HG02840 (cell line): ENCODE measurements at regions not wholly inside any gene's neighbourhood (a gene's known extent, or its start where the extent isn't known, plus 50 kb on each side); places are given as distances from the start of the nearest gene placed in this dataset.
A peak's percentile ranks its signal among the peaks of the same experiment; 100 is the strongest.

Source experiments
- ATAC-seq: cut with Tn5 transposase; IDR thresholded peaks from one replicate; pipeline ENCODE4 v1.9.1; 2021; ENCODE audit warnings: mild to moderate bottlenecking, moderate library complexity, moderate number of reproducible peaks; ENCODE audit not compliant: unreplicated experiment, low FRiP score

DNA sequence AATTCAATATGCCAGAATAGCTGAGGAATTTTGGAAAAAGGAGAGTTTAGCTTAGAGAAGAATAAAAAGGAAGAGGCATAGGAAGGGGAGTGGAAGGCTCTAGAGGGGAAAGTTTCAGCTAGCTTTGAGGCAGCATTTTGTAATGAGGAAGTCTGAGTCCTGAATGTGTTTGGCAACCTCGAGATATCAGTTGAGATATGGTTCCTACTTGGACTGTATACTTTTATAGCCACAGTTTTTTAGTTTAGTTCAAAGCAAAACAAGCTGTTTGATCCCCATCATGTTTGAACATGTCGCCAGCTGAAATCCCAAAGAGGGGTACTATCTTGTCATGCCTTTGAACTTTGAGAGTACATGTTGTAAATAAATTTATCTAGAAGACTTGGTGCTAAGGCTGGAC, 559.0 kb upstream of the FTMT start:
- no peak for ATAC-seq

DNA sequence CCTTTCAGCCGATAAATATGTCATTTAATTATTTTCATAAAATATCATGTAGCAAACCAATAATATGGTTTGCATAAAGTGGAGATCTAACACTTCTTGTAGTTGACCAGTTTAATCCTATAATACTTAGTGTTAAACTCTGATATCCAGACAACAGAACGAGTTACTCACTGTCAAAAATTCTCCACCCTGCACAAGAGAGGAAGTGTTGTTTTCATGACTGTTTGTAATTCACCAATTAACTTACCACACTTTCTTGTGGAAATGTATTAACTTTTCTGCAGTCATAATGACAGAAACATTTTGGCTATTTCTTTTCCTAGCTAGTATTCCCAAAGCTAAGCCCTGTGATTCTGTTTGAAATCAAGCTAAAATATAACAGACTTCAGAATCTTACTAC, 555.3 kb upstream of the FTMT start:
- ATAC-seq, result no peak

DNA sequence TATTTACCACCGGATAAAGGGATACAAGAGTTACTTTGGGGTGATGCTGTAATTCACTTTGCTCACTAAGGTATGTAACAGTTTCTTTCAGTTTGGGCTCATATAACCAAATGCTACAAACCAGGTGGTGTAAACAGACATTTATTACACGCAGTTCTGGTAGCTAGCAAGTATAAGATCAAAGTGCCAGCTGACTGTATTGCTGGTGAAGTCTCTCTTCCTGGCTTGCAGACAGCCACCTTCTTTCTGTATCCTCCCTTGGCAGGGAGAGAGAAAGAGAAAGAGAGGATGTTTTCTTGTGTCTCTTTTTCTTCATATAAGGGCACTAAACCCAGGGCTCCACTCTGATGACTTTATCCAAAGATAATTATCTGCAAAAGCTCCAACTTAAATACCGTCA, 552.5 kb upstream of the FTMT start:
- ATAC-seq, result no peak

DNA sequence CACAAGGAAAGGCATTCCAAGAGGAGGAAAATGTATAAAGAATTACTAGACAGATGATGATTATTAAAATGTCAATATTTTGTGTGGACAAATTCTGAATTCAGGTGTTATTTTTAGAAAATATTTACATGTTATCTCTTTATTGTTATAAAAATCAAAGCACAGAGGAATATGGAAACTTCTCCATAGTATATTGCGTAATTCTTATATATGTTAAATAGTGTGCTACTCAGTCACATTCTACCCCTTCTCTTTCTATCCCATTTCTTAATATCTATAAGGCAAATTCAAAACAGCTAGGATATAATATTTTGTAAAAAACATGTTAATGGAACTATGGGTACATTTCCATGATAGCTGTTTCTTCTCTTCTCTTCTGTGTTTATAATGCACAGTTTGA, 546.8 kb upstream of the FTMT start:
- no peak for ATAC-seq

DNA sequence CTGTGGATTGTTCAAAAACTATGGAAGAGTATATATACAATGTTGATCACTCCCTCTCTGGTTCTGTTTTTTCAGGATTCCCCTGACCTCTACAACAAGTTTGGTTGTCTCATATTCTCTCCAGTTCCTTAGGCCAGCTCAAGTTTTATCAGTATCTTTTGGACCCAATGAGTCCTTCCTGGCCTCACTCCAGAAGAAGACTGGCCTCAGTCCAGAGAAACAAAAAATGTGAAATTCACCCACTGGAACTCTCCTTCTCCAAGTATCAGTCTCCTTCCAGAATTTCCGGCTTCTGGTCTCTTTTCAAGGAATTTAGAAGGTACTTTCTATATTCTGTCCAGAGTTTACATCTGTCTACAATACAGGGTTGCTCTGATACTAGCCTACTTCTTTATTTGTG, 537.8 kb upstream of the FTMT start:
- ATAC-seq, result no peak

DNA sequence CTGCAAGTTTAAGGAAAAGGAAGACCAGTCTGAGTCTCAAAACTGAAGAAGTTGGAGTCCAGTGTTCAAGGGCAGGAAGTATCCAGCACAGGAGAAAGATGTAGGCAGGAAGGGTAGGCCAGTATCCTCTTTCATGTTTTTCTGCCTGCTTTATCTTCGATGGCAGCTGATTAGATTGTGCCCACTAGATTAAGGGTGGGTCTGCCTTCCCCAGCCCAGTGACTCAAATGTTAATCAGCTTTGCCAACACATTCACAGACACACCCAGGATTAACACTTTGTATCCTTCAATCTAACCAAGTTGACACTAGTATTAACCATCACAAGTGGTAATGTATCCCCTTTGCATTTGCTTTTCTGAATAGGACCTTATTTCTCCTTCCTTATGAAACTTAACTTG, 535.9 kb upstream of the FTMT start:
- no peak for ATAC-seq

DNA sequence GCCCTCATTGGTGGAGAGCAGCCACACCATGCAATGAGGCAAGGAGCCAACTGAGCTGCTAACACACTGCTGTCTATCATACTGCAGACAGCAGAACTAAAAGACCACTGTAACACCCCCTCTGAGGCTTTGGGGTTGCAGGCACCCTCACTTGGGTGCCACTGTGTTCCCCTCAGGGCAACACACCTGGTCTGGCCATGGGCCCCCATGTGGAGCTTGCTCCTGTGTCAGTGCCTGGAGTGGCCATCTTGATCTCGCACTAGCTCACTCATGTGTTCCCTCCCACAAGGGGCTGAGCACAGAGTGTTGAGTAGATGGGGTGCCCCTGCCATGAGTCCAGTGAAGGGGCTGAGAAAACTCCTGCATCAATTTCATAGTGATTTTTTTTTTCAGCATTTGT, 532.4 kb upstream of the FTMT start:
- ATAC-seq, result no peak

DNA sequence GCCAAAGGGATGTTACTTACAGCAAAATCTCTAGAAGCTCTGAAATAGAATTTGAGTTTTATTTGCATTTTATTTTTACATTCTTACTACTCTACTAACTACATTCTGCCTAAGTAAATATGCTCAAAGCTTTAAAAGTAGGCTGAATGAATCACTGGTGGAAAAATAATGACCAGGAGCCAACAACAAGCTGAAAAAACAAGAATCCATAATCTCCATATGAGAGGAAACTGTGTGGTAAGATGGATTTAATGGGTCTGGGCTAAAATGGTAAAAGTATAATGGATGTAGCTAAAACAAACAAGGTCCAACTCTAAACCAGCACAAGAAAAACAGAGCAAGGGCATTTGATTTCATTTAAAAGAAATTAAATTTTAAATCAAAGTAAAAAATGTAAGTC, 525.8 kb upstream of the FTMT start:
- ATAC-seq, result no peak

DNA sequence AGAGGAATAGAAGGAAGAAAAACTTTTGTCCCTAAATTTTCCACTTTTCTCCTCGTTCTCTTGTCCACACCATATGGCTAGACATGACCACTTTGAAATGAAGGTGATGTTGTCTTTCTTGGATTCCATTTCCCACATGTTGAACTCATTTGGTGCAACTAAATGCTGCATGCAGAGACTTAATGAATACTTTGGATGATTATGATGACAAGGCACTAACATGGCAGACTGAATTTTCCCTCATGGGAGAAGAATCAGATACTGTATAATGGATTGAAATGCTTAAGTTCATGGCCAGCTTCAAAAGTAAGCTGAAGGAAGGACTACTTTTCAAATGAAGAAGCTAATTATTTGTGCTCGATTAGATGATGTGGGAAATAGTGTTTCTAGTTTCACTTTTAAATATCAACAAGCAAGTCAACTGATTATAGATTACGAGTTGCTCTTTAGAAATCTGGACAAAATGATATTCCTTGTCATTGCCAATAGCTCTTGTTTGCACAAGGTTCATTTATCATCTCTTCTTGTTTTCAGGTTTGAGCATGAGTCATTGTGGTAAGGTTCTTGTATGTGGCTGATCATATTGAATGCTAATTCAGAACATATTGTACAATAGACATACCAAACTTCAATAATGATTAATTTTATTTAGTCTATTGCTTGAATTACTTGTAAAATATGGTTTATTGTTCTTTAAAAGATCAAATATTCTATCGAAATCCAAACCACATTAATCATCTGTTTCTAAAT, 501.3 kb upstream of the FTMT start:
- no peak for ATAC-seq

DNA sequence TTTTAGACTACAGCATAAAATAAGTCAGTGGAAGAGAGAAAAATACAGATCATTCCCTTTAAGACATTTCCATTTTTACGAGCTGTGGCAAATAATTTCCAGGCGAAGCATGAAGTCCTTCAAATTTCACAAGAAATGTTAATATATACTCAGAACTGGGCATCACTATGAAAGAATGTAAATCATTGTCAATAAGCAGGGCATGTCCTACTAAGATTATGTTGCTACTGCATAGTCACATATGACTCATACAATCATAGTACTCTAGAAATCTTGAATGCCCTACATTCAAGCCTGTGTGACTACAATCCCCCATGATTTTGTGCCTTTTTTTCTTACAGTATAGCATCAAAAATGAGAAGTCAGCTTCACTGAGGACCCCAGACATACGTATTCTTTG, 485.2 kb upstream of the FTMT start:
- ATAC-seq, result no peak

DNA sequence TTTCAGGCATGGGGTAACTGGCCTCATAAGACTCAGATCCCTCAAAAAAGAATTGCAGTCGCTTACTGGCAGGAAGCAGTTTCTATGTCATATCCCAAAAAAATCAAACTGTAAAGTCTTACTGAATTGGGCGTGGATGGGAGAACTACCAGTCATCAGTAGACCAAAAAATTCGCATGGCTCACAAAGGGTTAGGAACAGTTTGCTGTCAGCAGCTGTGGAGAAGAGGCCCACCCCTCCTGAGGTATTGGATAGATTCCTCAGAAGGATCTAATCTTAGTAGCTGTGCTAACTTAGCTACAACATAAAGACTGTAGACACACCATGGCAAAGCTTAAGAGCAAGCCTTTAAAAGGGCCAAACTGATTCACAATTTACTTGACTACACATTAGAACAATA, 478.3 kb upstream of the FTMT start:
- ATAC-seq, result no peak

DNA sequence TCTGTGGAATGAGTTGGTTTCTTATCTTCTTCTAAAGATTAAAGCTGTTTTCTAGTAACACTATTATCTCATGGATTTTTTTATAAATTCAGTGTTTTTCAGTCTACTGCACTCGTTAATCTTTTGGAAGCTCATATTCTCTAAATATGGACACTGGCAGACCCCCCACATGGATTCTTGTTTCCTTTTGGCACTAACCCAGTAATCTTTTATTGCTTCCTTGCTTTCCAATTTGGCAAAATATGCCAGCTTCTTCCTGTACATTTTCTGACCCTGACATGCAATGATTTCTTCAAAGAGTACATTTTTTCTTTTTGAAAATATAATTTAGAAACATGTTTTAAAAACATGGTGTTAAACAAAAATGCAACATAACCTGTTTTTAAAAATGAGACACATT, 474.2 kb upstream of the FTMT start:
- no peak for ATAC-seq

DNA sequence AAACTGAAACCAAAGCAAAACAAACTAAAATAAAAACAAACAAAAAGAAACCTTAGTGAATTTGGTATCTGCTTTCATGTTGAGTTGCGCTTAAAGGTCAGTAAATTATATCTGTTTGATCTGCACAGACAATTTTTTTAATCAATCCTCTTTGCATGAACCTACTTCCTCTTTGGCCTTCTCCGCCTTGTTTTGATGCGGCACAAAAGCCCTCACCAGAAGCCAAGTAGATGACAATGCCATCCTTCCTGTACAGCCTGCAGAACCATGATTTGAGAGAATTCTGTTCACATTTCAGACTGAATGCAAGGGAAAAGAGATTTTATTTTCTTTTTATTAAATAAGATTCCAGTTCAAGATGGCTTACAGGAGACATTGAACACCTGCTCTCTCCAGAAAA, 473.6 kb upstream of the FTMT start:
- no peak for ATAC-seq

DNA sequence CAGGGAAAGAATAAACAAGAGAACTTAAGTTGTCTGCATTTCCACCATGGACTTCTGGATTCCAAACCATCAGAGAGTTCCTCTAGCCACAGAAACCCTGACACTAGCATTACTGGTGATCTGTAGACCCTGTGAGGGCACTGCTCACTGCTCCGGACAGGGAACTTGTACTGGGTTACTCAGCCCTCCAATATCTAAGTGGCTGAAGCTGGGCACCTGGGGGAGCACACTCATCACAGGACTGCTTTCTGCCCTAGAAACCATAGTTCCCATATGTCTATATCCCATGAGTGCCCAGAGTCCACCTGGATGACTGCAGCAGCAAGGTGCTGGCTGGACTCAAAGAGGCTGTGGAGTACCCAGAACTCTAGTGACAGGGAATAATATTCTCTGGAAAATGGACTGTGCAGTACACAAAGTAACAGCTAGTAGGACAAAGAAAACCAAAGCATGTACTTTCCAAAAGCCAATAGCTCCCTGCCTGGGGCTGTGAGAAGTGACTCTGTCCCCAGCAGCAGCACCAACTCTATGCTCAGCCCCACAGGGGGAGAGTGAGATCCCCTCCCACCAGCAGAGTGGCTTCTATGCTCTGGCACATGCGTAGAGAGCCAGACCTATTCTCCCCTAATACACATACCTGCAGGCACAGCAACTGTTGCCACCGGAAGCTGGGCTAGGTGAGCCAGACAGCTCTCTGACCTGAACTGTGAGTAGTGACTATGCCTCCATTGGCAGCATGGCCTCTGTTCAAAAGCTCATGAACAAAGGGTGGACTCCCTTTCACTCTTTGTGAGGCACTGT, 472.9 kb upstream of the FTMT start:
- ATAC-seq, result no peak

DNA sequence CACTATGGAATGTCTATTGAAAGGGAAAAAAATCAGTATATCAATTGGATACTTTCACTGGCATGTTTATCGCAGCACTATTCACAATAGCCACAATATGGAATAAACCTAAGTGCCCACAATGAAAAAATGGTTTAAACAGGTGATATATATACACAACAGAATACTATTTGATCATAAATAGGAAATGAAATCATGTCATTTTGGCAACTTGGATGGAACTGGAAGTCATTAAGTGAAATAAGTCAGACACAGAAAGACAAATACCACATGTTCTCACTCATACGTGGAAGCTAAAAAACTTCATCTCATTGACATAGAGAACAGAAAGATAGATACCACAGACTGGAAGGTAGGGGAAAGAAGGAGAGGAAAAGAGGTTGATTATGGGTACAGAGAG, 471.6 kb upstream of the FTMT start:
- no peak for ATAC-seq

DNA sequence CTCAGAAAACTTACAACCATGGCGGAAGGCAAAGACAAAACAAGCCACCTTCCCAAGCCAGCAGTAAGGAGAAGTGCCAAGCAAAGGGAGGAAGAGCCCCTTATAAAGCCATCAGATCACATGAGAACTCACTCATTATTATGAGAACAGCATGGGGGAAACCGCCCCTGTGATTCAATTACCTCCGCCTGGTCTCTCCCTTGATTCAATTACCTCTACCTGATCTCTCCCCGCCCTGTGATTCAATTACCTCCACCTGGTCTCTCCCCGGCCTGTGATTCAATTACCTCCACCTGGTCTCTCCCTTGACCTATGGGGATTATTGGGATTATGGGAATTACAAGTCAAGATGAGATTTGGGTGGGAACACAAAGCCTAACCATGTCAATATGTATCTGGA, 467.3 kb upstream of the FTMT start:
- ATAC-seq, result no peak

DNA sequence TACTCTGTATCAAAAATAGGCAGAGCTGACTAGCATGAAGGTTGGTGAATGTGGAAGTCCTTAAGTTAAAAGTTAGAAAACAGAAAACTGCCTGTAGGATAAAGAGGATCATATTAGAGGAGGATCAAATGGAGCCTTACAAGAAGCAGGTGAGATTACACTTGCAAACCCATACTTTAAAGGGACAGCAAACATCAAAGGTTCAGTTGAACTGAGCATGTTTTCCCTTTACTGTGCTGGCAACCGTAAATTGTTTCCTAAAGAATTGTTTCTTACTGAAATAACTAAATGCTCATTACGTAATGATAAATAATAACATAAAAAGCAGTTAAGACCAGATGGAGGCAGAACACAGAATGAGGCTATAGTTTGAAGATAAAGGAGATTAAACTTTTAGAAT, 465.3 kb upstream of the FTMT start:
- ATAC-seq, result no peak

DNA sequence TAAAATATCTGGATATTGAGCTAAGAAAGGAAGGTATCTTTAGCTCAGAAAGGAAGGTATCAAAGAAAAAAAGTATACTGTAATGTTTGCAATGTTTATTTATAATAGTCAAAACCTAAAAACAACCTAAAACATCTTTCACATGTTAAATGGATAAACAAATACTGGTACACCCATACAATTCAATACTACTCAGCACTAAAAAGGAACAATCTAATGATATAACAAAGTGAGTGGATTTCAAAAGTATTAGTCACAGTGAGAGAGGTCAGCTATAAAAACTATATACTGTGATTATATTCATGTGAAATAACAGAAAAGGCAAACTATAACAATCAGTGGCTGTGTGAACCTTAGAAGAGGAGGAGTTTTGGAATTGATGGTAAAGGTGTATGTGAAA, 455.0 kb upstream of the FTMT start:
- no peak for ATAC-seq

DNA sequence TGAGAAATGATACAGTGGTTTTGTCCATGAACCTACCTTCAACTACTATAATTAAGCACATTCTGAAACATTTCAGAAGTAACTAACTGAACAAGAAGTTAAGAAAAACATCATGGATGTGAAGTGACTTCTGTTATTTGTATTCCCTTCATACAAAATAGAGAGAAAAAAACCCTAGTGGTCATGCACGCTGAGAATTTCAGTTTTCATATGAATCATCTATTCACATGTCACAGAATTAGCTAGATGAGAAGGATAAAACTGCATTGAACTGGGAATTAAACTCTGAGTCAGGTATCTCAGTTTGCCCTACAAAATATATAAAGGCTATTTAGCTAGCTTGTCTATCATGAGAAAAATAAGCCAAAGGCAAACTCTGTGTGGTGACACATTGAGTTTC, 451.8 kb upstream of the FTMT start:
- ATAC-seq, result peak; percentile 68

DNA sequence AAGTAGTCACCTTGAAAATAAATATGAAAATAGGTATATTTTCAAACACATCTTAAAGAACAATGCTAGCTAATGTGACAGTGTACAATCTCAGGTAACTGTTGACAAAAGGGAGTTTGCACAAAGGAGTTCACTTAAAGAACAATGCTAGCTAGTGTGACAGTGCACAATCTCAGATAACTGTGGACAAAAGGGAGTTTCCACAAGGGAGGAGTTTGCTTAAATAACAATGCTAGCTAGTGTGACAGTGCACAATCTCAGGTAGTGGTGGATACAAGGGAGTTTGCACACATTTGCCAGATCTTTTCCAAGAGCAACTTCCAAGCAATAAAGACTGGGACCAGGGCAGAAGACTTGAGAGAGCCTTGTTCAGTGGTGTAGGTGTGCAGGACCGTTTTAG, 442.9 kb upstream of the FTMT start:
- ATAC-seq, result no peak

DNA sequence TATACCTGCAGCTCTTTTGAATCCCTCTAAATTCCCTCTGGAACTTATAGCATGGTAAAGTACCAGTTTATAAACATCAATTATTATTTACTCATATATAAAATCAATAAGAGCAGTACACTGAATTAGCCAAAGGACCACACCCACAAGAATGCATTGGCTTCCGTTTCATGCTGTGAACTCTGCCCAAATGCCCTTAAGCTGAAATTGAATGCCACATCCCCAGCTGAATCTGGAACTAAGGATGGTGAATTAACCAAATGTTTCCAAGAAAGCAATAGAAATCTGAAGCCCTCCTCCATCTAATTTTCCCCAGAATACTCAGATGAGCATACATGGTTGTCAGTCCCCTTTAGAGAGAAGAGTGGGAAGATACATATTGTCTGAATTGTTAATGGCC, 436.4 kb upstream of the FTMT start:
- ATAC-seq, result no peak

DNA sequence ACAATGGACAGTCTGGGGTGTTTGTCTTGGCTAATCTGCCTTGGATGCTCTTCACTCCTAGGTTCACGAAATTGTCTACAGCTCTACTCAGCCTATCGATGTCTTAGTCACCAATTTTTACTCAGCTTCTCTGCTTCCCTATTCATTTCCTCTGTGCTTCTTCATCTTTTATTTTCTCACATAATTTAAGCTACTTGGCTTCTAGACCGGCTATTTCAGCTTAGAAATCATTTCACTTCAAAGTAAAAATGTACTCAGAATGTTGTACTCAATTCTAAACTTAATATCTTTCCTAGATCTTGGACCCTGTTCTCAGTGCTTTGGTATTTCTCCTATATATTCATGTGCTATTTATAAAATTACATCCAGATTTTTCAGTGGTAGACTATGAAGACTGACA, 430.0 kb upstream of the FTMT start:
- no peak for ATAC-seq
